Memory B cell (primary cell): ENCODE measurements at regions not wholly inside any gene's neighbourhood (a gene's known extent, or its start where the extent isn't known, plus 50 kb on each side); places are given as distances from the start of the nearest gene placed in this dataset.

Experiments used
- ATAC-seq: fragments of 150-1000 bp; cut with Tn5 transposase; 2 replicates; pipeline ENCODE4 v1.10.0; 2021; ENCODE audit warnings: low read depth, mild to moderate bottlenecking, moderate library complexity
- DNase-seq, 2 donors: peaks; one replicate each; pipeline ENCODE4 v3.0.0; 2022; ENCODE audit warnings: low spot score in 2 of 2
- H3K27ac Mint-ChIP-seq: one replicate; pipeline ENCODE4 v1.8.0; 2022; ENCODE audit warnings: mild to moderate bottlenecking, moderate library complexity, mixed read lengths
- H3K27me3 Mint-ChIP-seq: one replicate; pipeline ENCODE4 v1.8.0; 2022; ENCODE audit warnings: mixed read lengths
- H3K36me3 Mint-ChIP-seq: one replicate; pipeline ENCODE4 v1.8.0; 2022; ENCODE audit warnings: mild to moderate bottlenecking, mixed read lengths
- H3K4me1 Mint-ChIP-seq: one replicate; pipeline ENCODE4 v1.8.0; 2022; ENCODE audit warnings: mixed read lengths
- H3K4me3 Mint-ChIP-seq: one replicate; pipeline ENCODE4 v1.8.0; 2022; ENCODE audit warnings: mild to moderate bottlenecking, moderate library complexity, mixed read lengths
- H3K9me3 Mint-ChIP-seq: one replicate; pipeline ENCODE4 v1.8.0; 2022; ENCODE audit warnings: mixed read lengths

DNA sequence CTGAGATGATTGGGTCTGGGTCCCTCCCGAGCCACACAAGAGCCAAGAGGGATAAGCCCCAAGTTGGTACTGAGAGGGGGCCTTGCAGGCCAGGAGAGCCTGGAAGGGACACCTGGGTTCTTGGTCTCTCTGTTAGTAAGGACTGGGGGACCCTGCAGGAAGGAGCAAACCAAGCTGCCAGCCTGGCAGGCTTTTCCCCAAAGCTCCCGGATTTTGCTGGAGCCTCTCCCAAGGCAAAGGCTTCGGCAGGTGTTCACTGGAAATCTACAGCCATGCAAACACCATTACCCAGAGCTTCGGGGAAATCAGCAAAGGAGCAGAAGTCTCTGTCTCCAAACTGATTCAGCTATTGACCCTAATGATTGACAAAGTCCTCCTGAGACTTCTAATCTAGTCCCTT lies 527.9 kb downstream of the BUD13 start:
- Mint-ChIP-seq H3K4me3 (no peak overlapping the region), H3K27ac (no peak overlapping the region), H3K36me3 (no peaks in the 10 kb centered on the region), H3K9me3 (peaks cover 3% of the 10 kb centered on the region), H3K4me1 (no peaks in the 10 kb centered on the region), H3K27me3 (peaks cover 3% of the 10 kb centered on the region)
- ATAC-seq (no peak), DNase-seq (no peak)

- ATAC-seq (no peak), DNase-seq (no peak)
- H3K36me3 Mint-ChIP-seq, result no peaks in the 10 kb centered on the region
- no peaks in the 10 kb centered on the region for H3K4me1 Mint-ChIP-seq
- no peak overlapping the region for H3K4me3 Mint-ChIP-seq
- H3K9me3 Mint-ChIP-seq, result peaks cover 5% of the 10 kb centered on the region
- no peak overlapping the region for H3K27ac Mint-ChIP-seq
- peaks cover 3% of the 10 kb centered on the region for H3K27me3 Mint-ChIP-seq
Observed at GRCh38 chr11:116244439-116244838, 528.3 kb downstream of the BUD13 start.

DNA sequence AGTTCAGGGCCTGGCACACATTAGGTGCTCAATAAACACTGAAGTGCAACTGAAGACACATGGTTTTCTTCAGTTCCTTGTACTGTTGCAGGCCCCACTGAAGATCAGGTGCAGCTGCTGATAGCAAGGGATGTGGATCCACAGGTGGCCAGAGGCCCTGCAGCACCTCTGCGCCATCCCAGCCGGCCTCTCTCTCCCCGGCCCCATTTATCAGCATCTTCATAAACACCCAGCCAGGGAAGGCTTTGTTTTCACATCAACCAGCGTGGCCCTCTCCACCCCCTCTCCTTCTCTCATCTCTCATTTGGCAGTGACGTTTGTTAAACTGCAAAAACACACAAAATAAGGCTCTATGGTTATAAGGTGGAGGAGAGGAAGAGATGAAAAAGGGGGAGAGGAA lies 528.8 kb downstream of the BUD13 start:
- ATAC-seq (no peak), DNase-seq (no peak)
- H3K27me3 Mint-ChIP-seq, result peaks cover 3% of the 10 kb centered on the region
- no peaks in the 10 kb centered on the region for H3K36me3 Mint-ChIP-seq
- H3K4me1 Mint-ChIP-seq, result no peaks in the 10 kb centered on the region
- no peak overlapping the region for H3K4me3 Mint-ChIP-seq
- H3K27ac Mint-ChIP-seq, result no peak overlapping the region
- peaks cover 5% of the 10 kb centered on the region for H3K9me3 Mint-ChIP-seq

- Mint-ChIP-seq H3K4me3 (no peak overlapping the region), H3K27me3 (peaks cover 1% of the 10 kb centered on the region)
- ATAC-seq, result no peak
Observed at GRCh38 chr11:116242006-116242405, 530.8 kb downstream of the BUD13 start.

DNA sequence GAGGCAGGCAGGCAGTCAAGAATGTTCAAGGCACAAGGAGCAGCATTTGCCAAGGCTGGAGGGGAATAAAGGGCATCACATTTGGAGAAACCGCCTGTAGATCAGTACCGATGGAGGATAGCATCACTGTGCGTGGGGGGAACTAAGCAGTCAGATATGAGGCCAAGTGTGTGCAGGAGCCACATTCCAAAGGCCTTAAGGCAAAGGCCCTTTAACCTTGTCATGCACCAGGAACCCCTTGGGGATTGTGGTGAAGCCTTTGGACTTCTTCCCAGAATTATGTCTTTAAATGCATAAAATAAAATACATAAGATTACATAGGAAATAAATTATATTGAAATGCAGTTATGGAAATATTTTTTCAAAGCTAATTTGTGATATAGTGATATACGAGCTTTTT lies 532.1 kb downstream of the BUD13 start:
- H3K27me3 Mint-ChIP-seq, result peaks cover 2% of the 10 kb centered on the region
- DNase-seq, result no peak
- no peak for ATAC-seq
- H3K9me3 Mint-ChIP-seq, result peaks cover 5% of the 10 kb centered on the region
- H3K4me1 Mint-ChIP-seq, result no peaks in the 10 kb centered on the region
- H3K4me3 Mint-ChIP-seq, result no peak overlapping the region
- no peak overlapping the region for H3K27ac Mint-ChIP-seq
- no peaks in the 10 kb centered on the region for H3K36me3 Mint-ChIP-seq

More at GRCh38 chr11:116242006-116242405, 530.8 kb downstream of the BUD13 start:
- Mint-ChIP-seq H3K27ac (no peak overlapping the region), H3K9me3 (peaks cover 5% of the 10 kb centered on the region), H3K36me3 (no peaks in the 10 kb centered on the region), H3K4me1 (no peaks in the 10 kb centered on the region)
- DNase-seq, result no peak

DNA sequence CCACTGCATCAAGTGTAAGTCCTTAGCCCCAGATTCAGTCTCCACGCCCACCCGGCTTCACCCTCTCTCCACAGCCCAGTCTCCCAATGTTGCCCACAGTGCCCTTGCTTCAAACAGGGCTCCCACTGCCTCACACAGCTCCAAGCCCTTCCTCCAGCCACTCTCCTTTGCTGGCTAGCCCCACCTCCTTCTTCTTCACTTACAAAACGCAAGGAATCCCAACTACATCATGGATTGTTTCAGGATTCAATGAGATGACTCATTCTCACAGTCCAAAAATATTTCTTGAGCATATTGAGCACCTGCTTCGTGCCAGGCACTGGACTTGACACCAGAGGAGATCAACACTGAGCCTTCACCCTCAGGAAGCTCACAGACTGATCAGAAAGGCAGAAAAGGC lies 533.5 kb downstream of the BUD13 start:
- Mint-ChIP-seq H3K4me3 (no peak overlapping the region), H3K9me3 (peaks cover 5% of the 10 kb centered on the region), H3K36me3 (no peaks in the 10 kb centered on the region), H3K27ac (no peak overlapping the region), H3K4me1 (no peaks in the 10 kb centered on the region), H3K27me3 (peaks cover 2% of the 10 kb centered on the region)
- DNase-seq (no peak), ATAC-seq (no peak)

GRCh38 chr11:116234989-116235568 lies 537.7 kb downstream of the BUD13 start:
- Mint-ChIP-seq H3K27me3 (peaks cover 4% of the 10 kb centered on the region), H3K27ac (no peak overlapping the region), H3K4me3 (no peak overlapping the region), H3K4me1 (no peaks in the 10 kb centered on the region), H3K36me3 (no peaks in the 10 kb centered on the region), H3K9me3 (peaks cover 5% of the 10 kb centered on the region)
- ATAC-seq (no peak), DNase-seq (no peak)

DNA sequence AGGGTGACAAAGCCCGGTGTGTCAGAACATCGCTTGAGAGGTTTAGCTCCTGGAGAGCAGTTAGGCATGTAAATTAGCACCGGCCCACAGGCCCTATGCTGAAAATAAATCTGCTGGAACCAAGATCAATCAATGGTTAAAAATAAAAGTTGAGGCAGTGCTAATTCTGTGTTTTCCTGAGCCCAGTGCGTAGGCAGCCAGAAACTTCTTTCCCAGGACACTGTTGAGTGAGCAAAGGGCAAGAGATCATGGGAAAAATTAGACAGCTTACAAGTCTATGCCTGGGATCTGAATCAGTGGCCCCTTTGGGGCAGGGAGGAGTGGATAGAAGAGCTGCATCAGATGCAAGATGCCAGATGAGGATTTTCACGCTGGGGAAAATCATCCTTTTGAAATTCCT lies 539.2 kb downstream of the BUD13 start:
- no peaks in the 10 kb centered on the region for H3K4me1 Mint-ChIP-seq
- H3K36me3 Mint-ChIP-seq, result no peaks in the 10 kb centered on the region
- no peak for ATAC-seq
- H3K4me3 Mint-ChIP-seq, result no peak overlapping the region
- H3K9me3 Mint-ChIP-seq, result peaks cover 2% of the 10 kb centered on the region
- H3K27me3 Mint-ChIP-seq, result peaks cover 4% of the 10 kb centered on the region
- no peak overlapping the region for H3K27ac Mint-ChIP-seq
- no peak for DNase-seq

DNA sequence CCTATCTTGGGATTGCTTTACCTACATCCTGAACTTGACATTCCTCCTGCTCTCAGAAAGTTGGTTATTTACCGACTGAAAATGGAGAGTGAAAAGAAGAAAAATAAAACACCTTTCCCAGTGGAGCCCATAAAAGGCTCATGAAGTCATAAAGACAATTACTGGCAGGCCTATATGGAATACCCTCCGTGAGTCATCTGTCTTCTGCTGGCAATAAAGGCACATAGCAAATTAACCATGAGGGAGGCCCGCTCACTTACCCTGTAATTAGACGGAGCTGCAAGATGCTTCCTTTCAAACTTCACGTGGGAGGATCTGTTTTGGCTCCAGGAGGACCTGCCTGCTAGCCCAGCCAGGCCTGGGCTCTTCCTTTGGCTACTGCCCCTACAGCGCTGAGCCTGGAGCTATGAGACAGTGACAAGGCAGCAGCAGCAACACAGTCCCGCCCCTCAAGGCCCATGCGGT lies 540.4 kb downstream of the BUD13 start:
- Mint-ChIP-seq H3K36me3 (peaks cover 2% of the 10 kb centered on the region), H3K4me3 (no peak overlapping the region), H3K27me3 (peaks cover 9% of the 10 kb centered on the region), H3K9me3 (peaks cover 4% of the 10 kb centered on the region), H3K27ac (no peak overlapping the region), H3K4me1 (no peaks in the 10 kb centered on the region)
- DNase-seq (no peak), ATAC-seq (no peak)

DNA sequence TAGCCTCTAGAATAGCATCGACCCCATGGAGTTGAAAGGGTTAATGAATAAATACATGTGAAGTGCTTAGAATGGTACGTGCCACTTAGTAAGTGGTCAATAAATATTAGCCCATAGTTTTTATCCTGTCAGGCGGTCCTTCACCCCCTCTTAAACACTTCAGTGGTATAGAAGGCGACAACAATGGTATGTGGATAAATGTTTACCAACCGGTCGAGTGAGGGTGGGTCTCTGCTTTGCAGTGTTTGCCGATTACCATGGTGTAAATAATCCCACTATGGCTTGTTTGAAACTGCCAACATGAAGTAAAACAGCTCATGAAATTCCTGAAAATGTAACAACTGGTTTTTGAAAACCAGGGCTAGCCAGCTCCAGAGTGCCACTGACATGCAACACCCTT lies 541.2 kb downstream of the BUD13 start:
- Mint-ChIP-seq H3K9me3 (peaks cover 4% of the 10 kb centered on the region), H3K36me3 (peaks cover 2% of the 10 kb centered on the region), H3K4me1 (no peaks in the 10 kb centered on the region), H3K4me3 (no peak overlapping the region), H3K27me3 (peaks cover 9% of the 10 kb centered on the region), H3K27ac (no peak overlapping the region)
- no peak for DNase-seq
- ATAC-seq, result no peak

GRCh38 chr11:116230438-116230837 lies 542.3 kb downstream of the BUD13 start:
- no peak for ATAC-seq
- no peak overlapping the region for H3K27ac Mint-ChIP-seq

DNA sequence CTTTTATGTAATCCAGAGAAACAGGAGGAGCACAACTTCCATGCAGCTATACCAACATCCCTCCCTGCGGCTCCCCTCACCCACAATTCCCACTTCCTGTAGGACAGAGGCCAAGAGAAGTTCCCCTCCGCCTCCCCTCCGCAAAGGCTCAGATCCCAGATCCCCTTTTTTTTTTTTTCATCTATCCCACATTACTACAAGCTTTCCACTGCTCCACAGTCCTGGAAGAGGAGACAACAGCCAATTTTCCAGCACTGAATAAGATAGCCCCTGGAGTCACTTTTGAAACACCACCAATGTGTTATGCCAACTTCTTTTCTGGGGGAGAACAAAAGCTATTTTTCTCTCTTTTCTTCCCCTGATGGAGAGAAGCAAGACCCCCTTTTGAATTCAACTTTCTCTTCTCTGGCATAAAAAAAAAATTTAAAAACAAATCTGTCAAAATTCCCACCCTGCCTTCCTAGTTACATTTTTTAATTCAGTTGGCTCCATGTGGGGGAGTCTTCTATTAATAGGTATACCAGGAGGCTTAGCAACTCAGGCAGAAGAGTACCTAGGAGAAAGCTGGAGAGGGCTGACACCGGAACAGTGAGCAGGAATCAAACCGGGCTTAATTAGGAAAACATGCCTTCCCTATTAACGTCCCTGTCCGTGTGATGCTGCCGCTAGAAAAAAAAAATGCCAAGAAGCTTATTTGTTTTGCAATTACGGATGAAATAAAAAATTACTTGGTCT lies 543.4 kb downstream of the BUD13 start:
- Mint-ChIP-seq H3K4me3 (no peak overlapping the region), H3K36me3 (peaks cover 2% of the 10 kb centered on the region), H3K27me3 (peaks cover 11% of the 10 kb centered on the region), H3K9me3 (peaks cover 4% of the 10 kb centered on the region), H3K27ac (no peak overlapping the region), H3K4me1 (no peaks in the 10 kb centered on the region)
- ATAC-seq (no peak), DNase-seq (no peak)

More at GRCh38 chr11:116230438-116230837, 542.3 kb downstream of the BUD13 start:
- H3K27me3 Mint-ChIP-seq, result peaks cover 11% of the 10 kb centered on the region
- no peaks in the 10 kb centered on the region for H3K4me1 Mint-ChIP-seq
- no peak overlapping the region for H3K4me3 Mint-ChIP-seq
- peaks cover 2% of the 10 kb centered on the region for H3K36me3 Mint-ChIP-seq
- no peak for DNase-seq
- peaks cover 4% of the 10 kb centered on the region for H3K9me3 Mint-ChIP-seq

DNA sequence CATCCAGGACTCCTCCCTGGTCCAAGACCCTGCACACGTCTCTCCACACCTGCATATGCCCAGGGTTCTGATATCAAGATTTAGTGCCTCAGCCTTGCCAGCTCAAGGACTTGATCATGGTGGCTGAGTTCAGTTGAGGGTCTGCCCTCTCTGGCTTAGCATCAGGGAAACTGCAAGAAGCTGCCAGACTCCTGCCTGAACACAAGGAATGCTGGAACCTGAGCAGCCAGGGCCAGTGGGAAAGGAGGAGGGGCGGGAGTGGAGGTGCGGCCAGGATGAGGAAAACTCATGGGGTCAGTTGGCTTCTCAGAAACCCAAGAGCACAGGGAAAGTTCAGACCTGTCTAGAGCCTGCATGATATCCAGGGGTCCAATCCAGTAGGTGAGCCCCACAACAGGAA lies 546.1 kb downstream of the BUD13 start:
- H3K4me3 Mint-ChIP-seq, result no peak overlapping the region

GRCh38 chr11:116225784-116226585 lies 546.8 kb downstream of the BUD13 start:
- Mint-ChIP-seq H3K4me1 (no peaks in the 10 kb centered on the region), H3K27me3 (peaks cover 10% of the 10 kb centered on the region), H3K27ac (no peak overlapping the region), H3K9me3 (peaks cover 2% of the 10 kb centered on the region), H3K36me3 (peaks cover 2% of the 10 kb centered on the region), H3K4me3 (no peak overlapping the region)
- ATAC-seq (no peak), DNase-seq (no peak)

More for the DNA sequence above, 546.1 kb downstream of the BUD13 start:
- Mint-ChIP-seq H3K36me3 (peaks cover 2% of the 10 kb centered on the region), H3K4me1 (no peaks in the 10 kb centered on the region), H3K27ac (no peak overlapping the region), H3K9me3 (peaks cover 2% of the 10 kb centered on the region), H3K27me3 (peaks cover 10% of the 10 kb centered on the region)
- ATAC-seq (no peak), DNase-seq (no peak)
